Left lung (tissue), 4 donors: ENCODE measurements at regions not wholly inside any gene's neighbourhood (a gene's known extent, or its start where the extent isn't known, plus 50 kb on each side); places are given as distances from the start of the nearest gene placed in this dataset.

Source experiments
- ATAC-seq: fragments of 200-7000 bp; cut with Tn5 transposase; one replicate; pipeline ENCODE4 v1.9.1; 2020; ENCODE audit warnings: moderate library complexity
- DNase-seq, 4 donors: peaks; one replicate each; pipeline ENCODE4 v3.0.0-alpha.2; 2013 to 2020
- H3K27ac ChIP-seq, 2 donors: fragments of 200-600 bp; sonication (generic) in 1 of 2; one replicate each; pipeline versions ENCODE4 v1.5.0 to v1.8.0; 2020 to 2021
- H3K27me3 ChIP-seq, 2 donors: fragments of 200-600 bp; sonication (generic) in 1 of 2; one replicate each; pipeline versions ENCODE4 v1.5.0 to v1.8.0; 2020 to 2021
- H3K36me3 ChIP-seq, 2 donors: fragments of 200-600 bp; sonication (generic) in 1 of 2; one replicate each; pipeline versions ENCODE4 v1.5.0 to v1.8.0; 2020 to 2021
- H3K4me1 ChIP-seq, 2 donors: fragments of 200-600 bp; one replicate each; pipeline ENCODE4 v1.8.0; 2021
- H3K4me3 ChIP-seq, 2 donors: fragments of 200-600 bp; sonication (generic) in 1 of 2; one replicate each; pipeline versions ENCODE4 v1.5.0 to v1.8.0; 2020 to 2021; ENCODE audit warnings: mild to moderate bottlenecking in 1 of 2
- H3K9me3 ChIP-seq, 2 donors: fragments of 200-600 bp; sonication (generic) in 1 of 2; one replicate each; pipeline versions ENCODE4 v1.5.0 to v1.8.0; 2020 to 2021
- intact Hi-C, 2 donors: fragments of 100-400 bp; cut with DNase I; formaldehyde crosslinking; loops; one replicate each; pipeline versions ENCODE4 v1.11.2 to v1.14.2; 2022
- TF ChIP-seq, protein P1 (sequence below), 2 donors: fragments of 200-600 bp; sonication (generic) in 1 of 2; IDR thresholded peaks; one replicate each; pipeline versions ENCODE4 v1.5.0 to v1.8.0; 2021; ENCODE audit warnings: antibody characterized with exemption in 2 of 2
- donor health status: DM: no; HTN: yes; CAD: no.
- donor health status: DM: no; HTN: no; CAD: no.

DNA sequence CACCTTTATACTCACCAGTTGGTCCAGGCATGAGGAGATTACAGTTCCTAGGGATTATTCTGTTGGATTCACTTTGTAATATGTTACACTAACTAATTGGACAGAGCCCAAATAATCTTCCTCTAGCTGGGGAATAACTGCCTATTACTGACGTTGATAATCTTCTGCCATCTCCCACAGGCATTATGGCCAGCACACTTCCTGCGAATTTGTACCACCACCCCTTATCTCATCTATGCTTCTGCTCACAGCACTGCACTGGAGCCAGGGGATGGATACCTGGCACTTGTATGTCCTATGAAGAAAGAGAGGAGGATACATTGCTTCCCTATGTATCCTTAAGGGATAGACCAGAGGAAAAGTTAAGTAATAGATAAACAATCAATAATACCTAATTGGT is 494.8 kb upstream of the MAN1A1 start:
- peaks cover 0 to 11% of the 10 kb centered on the region in 2 donors for H3K9me3 ChIP-seq
- no peaks in the 10 kb centered on the region for H3K36me3 ChIP-seq
- no peak overlapping the region for H3K4me3 ChIP-seq
- no peak for ATAC-seq
- intact Hi-C loops, result no loop called here
- DNase-seq, result no peak
- TF ChIP-seq, protein P1, sequence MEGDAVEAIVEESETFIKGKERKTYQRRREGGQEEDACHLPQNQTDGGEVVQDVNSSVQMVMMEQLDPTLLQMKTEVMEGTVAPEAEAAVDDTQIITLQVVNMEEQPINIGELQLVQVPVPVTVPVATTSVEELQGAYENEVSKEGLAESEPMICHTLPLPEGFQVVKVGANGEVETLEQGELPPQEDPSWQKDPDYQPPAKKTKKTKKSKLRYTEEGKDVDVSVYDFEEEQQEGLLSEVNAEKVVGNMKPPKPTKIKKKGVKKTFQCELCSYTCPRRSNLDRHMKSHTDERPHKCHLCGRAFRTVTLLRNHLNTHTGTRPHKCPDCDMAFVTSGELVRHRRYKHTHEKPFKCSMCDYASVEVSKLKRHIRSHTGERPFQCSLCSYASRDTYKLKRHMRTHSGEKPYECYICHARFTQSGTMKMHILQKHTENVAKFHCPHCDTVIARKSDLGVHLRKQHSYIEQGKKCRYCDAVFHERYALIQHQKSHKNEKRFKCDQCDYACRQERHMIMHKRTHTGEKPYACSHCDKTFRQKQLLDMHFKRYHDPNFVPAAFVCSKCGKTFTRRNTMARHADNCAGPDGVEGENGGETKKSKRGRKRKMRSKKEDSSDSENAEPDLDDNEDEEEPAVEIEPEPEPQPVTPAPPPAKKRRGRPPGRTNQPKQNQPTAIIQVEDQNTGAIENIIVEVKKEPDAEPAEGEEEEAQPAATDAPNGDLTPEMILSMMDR (IDR thresholded peaks at IDR 0.05), result no peak
- H3K27me3 ChIP-seq, result no peaks in the 10 kb centered on the region
- no peak overlapping the region for H3K27ac ChIP-seq
- no peaks in the 10 kb centered on the region for H3K4me1 ChIP-seq

DNA sequence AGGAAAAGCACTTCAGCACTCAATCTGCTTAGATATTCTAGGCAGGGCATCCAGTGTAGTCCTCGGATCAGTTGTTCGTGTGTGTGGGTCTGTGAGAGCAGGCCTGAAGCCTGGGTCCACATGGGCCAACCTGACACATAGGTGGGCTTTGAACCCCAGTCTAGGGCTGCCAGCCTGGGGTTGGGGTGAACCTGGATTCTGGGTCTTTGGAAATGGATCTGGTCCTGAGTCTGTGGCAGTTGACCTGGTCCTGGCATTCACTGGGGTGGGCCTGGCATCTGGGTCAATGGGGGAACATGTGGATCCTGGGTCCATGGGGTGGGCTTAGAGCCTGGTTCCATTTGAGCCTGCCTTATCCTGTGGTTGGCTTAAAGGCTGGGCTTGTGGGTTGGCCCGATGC is 492.6 kb upstream of the MAN1A1 start:
- H3K36me3 ChIP-seq, result no peaks in the 10 kb centered on the region
- intact Hi-C loops, result no loop called here
- ATAC-seq, result no peak
- no peaks in the 10 kb centered on the region for H3K27me3 ChIP-seq
- no peak for DNase-seq
- H3K4me1 ChIP-seq, result no peaks in the 10 kb centered on the region
- H3K4me3 ChIP-seq, result no peak overlapping the region
- peaks cover 0 to 11% of the 10 kb centered on the region in 2 donors for H3K9me3 ChIP-seq
- TF ChIP-seq, protein P1 (IDR thresholded peaks at IDR 0.05), result no peak
- H3K27ac ChIP-seq, result no peak overlapping the region

DNA sequence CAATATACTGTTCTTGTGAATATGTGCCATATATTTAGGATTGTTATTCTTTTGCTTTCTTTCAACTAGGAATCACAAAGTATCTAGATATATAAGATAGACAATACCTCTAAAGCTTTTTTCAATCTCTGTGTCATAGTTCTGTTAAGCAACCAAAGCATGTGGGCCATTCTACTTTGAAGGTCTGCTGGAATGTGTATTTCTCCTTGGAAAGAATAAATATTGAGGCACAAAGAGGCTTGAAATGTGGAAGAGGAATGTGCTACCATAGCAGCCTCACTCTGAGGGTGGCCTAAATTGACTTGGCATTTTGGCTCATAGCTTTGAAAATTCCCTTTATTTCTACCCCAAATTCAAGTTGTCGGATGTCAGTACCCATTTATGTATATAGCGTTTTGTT is 488.5 kb upstream of the MAN1A1 start:
- intact Hi-C loops, result no loop called here
- TF ChIP-seq, protein P1 (IDR thresholded peaks at IDR 0.05), result no peak
- DNase-seq (no peak), ATAC-seq (no peak)
- no peaks in the 10 kb centered on the region for H3K36me3 ChIP-seq
- H3K4me1 ChIP-seq, result no peaks in the 10 kb centered on the region
- no peak overlapping the region for H3K27ac ChIP-seq
- H3K27me3 ChIP-seq, result no peaks in the 10 kb centered on the region
- H3K4me3 ChIP-seq, result no peak overlapping the region
- peaks cover 0 to 11% of the 10 kb centered on the region in 2 donors for H3K9me3 ChIP-seq

DNA sequence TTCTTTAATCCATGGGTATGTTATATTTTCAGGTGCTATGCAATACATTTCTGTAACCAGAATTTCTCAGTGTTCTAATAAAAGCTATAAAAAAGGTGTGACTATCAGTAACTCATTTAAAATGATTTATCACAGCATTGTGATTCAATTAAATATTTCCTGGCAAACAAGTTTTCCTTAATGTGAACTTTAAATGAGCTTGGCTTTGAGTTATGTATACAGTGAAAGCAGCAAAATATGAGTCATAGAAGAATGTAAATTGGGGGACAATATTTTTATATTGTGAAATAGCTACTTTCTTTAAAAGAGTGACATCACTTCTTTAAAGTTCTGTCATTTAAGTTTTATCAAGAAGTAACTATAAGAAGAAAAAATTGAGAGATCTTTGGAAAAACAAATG is 484.9 kb upstream of the MAN1A1 start:
- Histone ChIP-seq H3K4me3 (no peak overlapping the region), H3K36me3 (no peaks in the 10 kb centered on the region), H3K27ac (no peak overlapping the region), H3K9me3 (no peaks in the 10 kb centered on the region), H3K4me1 (no peaks in the 10 kb centered on the region), H3K27me3 (no peaks in the 10 kb centered on the region)
- no peak for ATAC-seq
- TF ChIP-seq, protein P1 (IDR thresholded peaks at IDR 0.05), result no peak
- intact Hi-C loops, result no loop called here
- no peak for DNase-seq

DNA sequence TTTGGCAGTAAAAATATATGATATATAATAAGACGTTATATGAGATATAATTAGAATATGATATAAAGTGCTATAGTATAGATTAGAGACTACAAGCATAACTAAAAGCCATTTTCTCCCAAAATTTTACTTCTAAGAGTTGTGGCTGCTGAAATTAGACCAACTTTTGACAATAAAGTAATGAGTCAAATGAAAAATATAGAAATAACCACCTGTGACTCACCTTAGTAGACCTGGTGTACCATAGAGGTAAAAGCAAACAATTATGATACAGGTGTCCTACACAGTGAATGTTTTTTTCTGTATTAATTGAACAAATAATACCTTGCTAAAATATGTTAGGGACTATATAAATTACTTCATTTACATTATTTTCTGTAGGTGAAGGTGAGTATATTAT is 482.9 kb upstream of the MAN1A1 start:
- TF ChIP-seq, protein P1 (IDR thresholded peaks at IDR 0.05), result no peak
- intact Hi-C loops, result no loop called here
- no peak overlapping the region for H3K27ac ChIP-seq
- ATAC-seq (no peak), DNase-seq (no peak)
- H3K9me3 ChIP-seq, result no peaks in the 10 kb centered on the region
- H3K4me1 ChIP-seq, result no peaks in the 10 kb centered on the region
- no peaks in the 10 kb centered on the region for H3K27me3 ChIP-seq
- no peak overlapping the region for H3K4me3 ChIP-seq
- H3K36me3 ChIP-seq, result no peaks in the 10 kb centered on the region
